Caco-2 (cell line): ENCODE measurements at regions not wholly inside any gene's neighbourhood (a gene's known extent, or its start where the extent isn't known, plus 50 kb on each side); places are given as distances from the start of the nearest gene placed in this dataset.

Experiments used
- BruUV-seq: library from RNA; stranded (reverse); fragments of 400-500 nt; replicated peaks from 2 replicates; lab custom pipeline; 2021; lab: Mats Ljungman, UMichigan
- CTCF ChIA-PET: fragments of 300-600 bp; sonication (Branson Sonifier 250); formaldehyde crosslinking; loops from one replicate; lab custom pipeline; 2022; ENCODE audit warnings: antibody characterized with exemption; lab: Charles Lee
- POLR2A ChIA-PET: fragments of 300-600 bp; sonication (Branson Sonifier 250); formaldehyde crosslinking; loops from one replicate; lab custom pipeline; 2022; ENCODE audit warnings: antibody characterized with exemption; lab: Charles Lee
- DNase-seq, 2 experiments: peaks; one replicate each; pipeline versions ENCODE4 v3.0.0 to v3.0.0-alpha.2; 2020 to 2022
- H3K27me3 ChIP-seq: replicated peaks from 2 replicates; pipeline ENCODE4 v1.6.0; 2011; ENCODE audit warnings: low read length; ENCODE audit not compliant: control insufficient read depth, insufficient read depth
- H3K36me3 ChIP-seq: 2 replicates; pipeline ENCODE4 v1.5.1; 2011; ENCODE audit warnings: low read length; ENCODE audit not compliant: control insufficient read depth, insufficient read depth
- H3K4me1 ChIP-seq: fragments of 250-450 bp; sonication (Bioruptor Pico); 2 replicates; pipeline ENCODE4 v1.5.1; 2020; ENCODE audit warnings: mild to moderate bottlenecking
- H3K4me3 ChIP-seq: 2 replicates; pipeline ENCODE4 v1.5.1; 2011; ENCODE audit warnings: low read depth, mild to moderate bottlenecking, control low read depth, low read length
- H3K9me3 ChIP-seq: fragments of 250-450 bp; sonication (Bioruptor Pico); 2 replicates; pipeline ENCODE4 v1.5.1; 2020; ENCODE audit warnings: mild to moderate bottlenecking, moderate library complexity
- H3K27ac Mint-ChIP-seq: one replicate; pipeline ENCODE4 v1.8.0; 2022; ENCODE audit warnings: mixed read lengths; ENCODE audit not compliant: unreplicated experiment
- H3K27me3 Mint-ChIP-seq: one replicate; pipeline ENCODE4 v1.8.0; 2022; ENCODE audit warnings: mixed read lengths; ENCODE audit not compliant: insufficient read depth, unreplicated experiment
- H3K36me3 Mint-ChIP-seq: one replicate; pipeline ENCODE4 v1.8.0; 2022; ENCODE audit warnings: mild to moderate bottlenecking, mixed read lengths; ENCODE audit not compliant: insufficient read depth, unreplicated experiment
- H3K4me1 Mint-ChIP-seq: one replicate; pipeline ENCODE4 v1.8.0; 2022; ENCODE audit warnings: low read depth, mixed read lengths; ENCODE audit not compliant: unreplicated experiment
- H3K4me3 Mint-ChIP-seq: one replicate; pipeline ENCODE4 v1.8.0; 2022; ENCODE audit warnings: mild to moderate bottlenecking, moderate library complexity, mixed read lengths; ENCODE audit not compliant: unreplicated experiment
- H3K9me3 Mint-ChIP-seq: one replicate; pipeline ENCODE4 v1.8.0; 2022; ENCODE audit warnings: mixed read lengths; ENCODE audit not compliant: unreplicated experiment
- CTCF ChIP-seq, 2 experiments: fragments of 200-600 bp in 1 of 2; IDR thresholded peaks; 1 replicate in 1 of 2; 2 replicates in 1 of 2; pipeline versions ENCODE4 v1.5.1 to v1.8.0; 2011 to 2022; ENCODE audit warnings: antibody characterized with exemption in 1 of 2, control low read depth in 1 of 2, inconsistent platforms in 1 of 2, low read depth in 1 of 2, low read length in 1 of 2, mild to moderate bottlenecking in 1 of 2, moderate library complexity in 1 of 2; ENCODE audit not compliant: insufficient read depth in 1 of 2, severe bottlenecking in 1 of 2, unreplicated experiment in 1 of 2
- intact Hi-C: fragments of 100-400 bp; cut with micrococcal nuclease; formaldehyde crosslinking; loops from one replicate; pipeline ENCODE4 v1.10.0; 2022; ENCODE audit not compliant: unreplicated experiment

- Mint-ChIP-seq H3K4me1 (peaks cover 5% of the 10 kb centered on the region), H3K27me3 (no peaks in the 10 kb centered on the region), H3K4me3 (no peak overlapping the region), H3K36me3 (no peaks in the 10 kb centered on the region), H3K9me3 (peaks cover 32% of the 10 kb centered on the region), H3K27ac (no peak overlapping the region)
- peaks cover 3% of the 10 kb centered on the region; the same call in 1 of the 2 replicates for H3K9me3 ChIP-seq
- ChIA-PET CTCF (no interaction called here), POLR2A (no interaction called here)
- TF ChIP-seq CTCF (IDR thresholded peaks at IDR 0.05; ENCODE audit: insufficient read depth in 1 of 2, low read depth in 1 of 2, low read length in 1 of 2, severe bottlenecking in 1 of 2, unreplicated experiment in 1 of 2), result no peak
- H3K36me3 ChIP-seq, result no peaks in the 10 kb centered on the region
- H3K4me1 ChIP-seq, result no peaks in the 10 kb centered on the region
- intact Hi-C loops, result no loop called here
- no peak overlapping the region for H3K4me3 ChIP-seq
- no peaks in the 10 kb centered on the region for H3K27me3 ChIP-seq
- BruUV-seq, result no TSS peak
- no peak for DNase-seq
Measured at GRCh38 chr3:109445210-109445609, 107.9 kb upstream of the DPPA4 start.

DNA sequence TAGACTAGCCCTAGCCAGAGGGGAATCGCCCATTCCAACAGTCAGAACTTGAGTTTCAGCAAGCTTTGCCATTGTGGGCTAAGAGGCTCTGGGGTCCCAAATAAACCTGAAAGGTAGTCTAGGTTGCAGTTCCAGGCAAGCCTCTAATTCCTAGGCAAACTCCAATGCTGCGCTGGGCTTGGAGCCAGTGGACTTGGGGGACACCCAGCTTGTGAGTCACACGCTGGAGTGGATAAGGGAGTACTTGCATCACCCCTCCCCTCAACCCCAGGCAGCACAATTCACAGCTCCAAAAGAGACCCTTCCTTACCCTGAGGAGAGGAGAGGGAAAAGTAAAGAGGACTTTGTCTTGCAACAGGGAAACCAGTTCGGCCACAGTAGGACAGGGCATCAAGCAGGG is 105.2 kb upstream of the DPPA4 start:
- Histone ChIP-seq H3K4me3 (no peak overlapping the region), H3K4me1 (no peaks in the 10 kb centered on the region), H3K36me3 (no peaks in the 10 kb centered on the region), H3K9me3 (peaks cover 3% of the 10 kb centered on the region; the same call in 1 of the 2 replicates), H3K27me3 (no peaks in the 10 kb centered on the region)
- H3K36me3 Mint-ChIP-seq, result no peaks in the 10 kb centered on the region
- no peak overlapping the region for H3K27ac Mint-ChIP-seq
- ChIA-PET CTCF (no interaction called here), POLR2A (no interaction called here)
- intact Hi-C loops, result no loop called here
- H3K9me3 Mint-ChIP-seq, result peaks cover 22% of the 10 kb centered on the region
- DNase-seq, result no peak
- peaks cover 7% of the 10 kb centered on the region for H3K4me1 Mint-ChIP-seq
- H3K4me3 Mint-ChIP-seq, result no peak overlapping the region
- no peak for TF ChIP-seq CTCF (IDR thresholded peaks at IDR 0.05; ENCODE audit: insufficient read depth in 1 of 2, low read depth in 1 of 2, low read length in 1 of 2, severe bottlenecking in 1 of 2, unreplicated experiment in 1 of 2)
- no TSS peak for BruUV-seq
- no peaks in the 10 kb centered on the region for H3K27me3 Mint-ChIP-seq

DNA sequence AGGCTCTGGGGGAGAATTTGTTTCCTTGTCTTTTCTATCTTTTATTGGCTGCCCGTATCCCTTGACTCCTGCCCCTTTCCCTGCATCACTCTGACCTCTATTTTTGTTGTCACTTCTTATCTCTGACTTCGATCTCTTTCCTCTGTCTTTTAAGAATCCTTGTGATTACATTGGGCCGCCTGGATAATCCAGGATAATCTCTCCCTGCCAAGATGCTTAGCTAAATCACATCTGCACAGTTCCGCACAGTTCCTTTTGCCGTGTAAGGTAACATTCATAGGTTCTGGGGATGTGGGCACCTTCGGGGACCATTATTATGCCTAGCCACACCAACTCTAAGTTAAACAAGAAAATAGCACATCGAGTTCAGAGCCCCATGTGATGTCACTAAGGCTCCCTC is 103.0 kb upstream of the DPPA4 start:
- no peaks in the 10 kb centered on the region for H3K36me3 Mint-ChIP-seq
- CTCF ChIA-PET, result no interaction called here
- intact Hi-C loops, result no loop called here
- peaks cover 7% of the 10 kb centered on the region for H3K4me1 Mint-ChIP-seq
- no peak for TF ChIP-seq CTCF (IDR thresholded peaks at IDR 0.05; ENCODE audit: insufficient read depth in 1 of 2, low read depth in 1 of 2, low read length in 1 of 2, severe bottlenecking in 1 of 2, unreplicated experiment in 1 of 2)
- no peaks in the 10 kb centered on the region for H3K36me3 ChIP-seq
- no peaks in the 10 kb centered on the region for H3K27me3 ChIP-seq
- no peak for DNase-seq
- H3K27ac Mint-ChIP-seq, result no peak overlapping the region
- no peaks in the 10 kb centered on the region for H3K4me1 ChIP-seq
- H3K4me3 Mint-ChIP-seq, result no peak overlapping the region
- H3K27me3 Mint-ChIP-seq, result no peaks in the 10 kb centered on the region
- H3K9me3 ChIP-seq, result no peaks in the 10 kb centered on the region
- H3K9me3 Mint-ChIP-seq, result peaks cover under 1% of the 10 kb centered on the region
- POLR2A ChIA-PET, result no interaction called here
- H3K4me3 ChIP-seq, result no peak overlapping the region
- BruUV-seq, result no TSS peak
